Fibroblast of lung (primary cell): ENCODE measurements at regions not wholly inside any gene's neighbourhood (a gene's known extent, or its start where the extent isn't known, plus 50 kb on each side); places are given as distances from the start of the nearest gene placed in this dataset.

Experiments used
- DNase-seq, 2 donors: peaks; one replicate each; pipeline versions ENCODE4 v3.0.0 to v3.0.0-alpha.2; 2010; ENCODE audit warnings: low read depth in 2 of 2
- H2AFZ ChIP-seq: 2 replicates; pipeline ENCODE4 v1.5.1; 2012; ENCODE audit warnings: low read length, control low read depth, inconsistent platforms
- H3K27ac ChIP-seq: 2 replicates; pipeline ENCODE4 v1.5.1; 2011; ENCODE audit warnings: low read length, control low read depth; ENCODE audit not compliant: insufficient read depth
- H3K27me3 ChIP-seq: 2 replicates; pipeline ENCODE4 v1.5.1; 2011; ENCODE audit warnings: mild to moderate bottlenecking, low read length; ENCODE audit not compliant: control insufficient read depth, insufficient read depth
- H3K36me3 ChIP-seq: 2 replicates; pipeline ENCODE4 v1.5.1; 2011; ENCODE audit warnings: low read length; ENCODE audit not compliant: control insufficient read depth, insufficient read depth
- H3K4me1 ChIP-seq: 2 replicates; pipeline ENCODE4 v1.5.1; 2011; ENCODE audit warnings: low read length; ENCODE audit not compliant: control insufficient read depth, insufficient read depth; ENCODE audit errors: extremely low read depth
- H3K4me2 ChIP-seq: 2 replicates; pipeline ENCODE4 v1.5.1; 2011; ENCODE audit warnings: low read length, control low read depth; ENCODE audit not compliant: insufficient read depth; ENCODE audit errors: extremely low read depth
- H3K4me3 ChIP-seq, 4 experiments: fragments of 200-600 bp in 1 of 4; sonication (generic) in 1 of 4; replicated peaks in 1 of 4; 2 replicates each; pipeline ENCODE4 v1.5.1; 2011 to 2016; ENCODE audit warnings: low read length in 4 of 4, low read depth in 3 of 4, mild to moderate bottlenecking in 3 of 4, control low read depth in 2 of 4, inconsistent platforms in 1 of 4, mixed read lengths in 1 of 4; ENCODE audit not compliant: insufficient read depth in 1 of 4; ENCODE audit errors: control extremely low read depth in 1 of 4
- H3K79me2 ChIP-seq: 2 replicates; pipeline ENCODE4 v1.5.1; 2012; ENCODE audit warnings: mild to moderate bottlenecking, low read length, inconsistent platforms; ENCODE audit not compliant: control insufficient read depth, insufficient read depth
- H3K9ac ChIP-seq: 2 replicates; pipeline ENCODE4 v1.5.1; 2011; ENCODE audit warnings: mild to moderate bottlenecking, low read length, control low read depth; ENCODE audit not compliant: insufficient read depth
- H3K9me3 ChIP-seq: 2 replicates; pipeline ENCODE4 v1.5.1; 2012; ENCODE audit warnings: low read depth, low read length; ENCODE audit not compliant: control insufficient read depth, insufficient read depth
- H4K20me1 ChIP-seq: 2 replicates; pipeline ENCODE4 v1.5.1; 2011; ENCODE audit warnings: low read length; ENCODE audit not compliant: control insufficient read depth, insufficient read depth; ENCODE audit errors: extremely low read depth
- EZH2 ChIP-seq: IDR thresholded peaks from 2 replicates; pipeline ENCODE4 v1.5.1; 2012; ENCODE audit warnings: low read length, control low read depth, mild to moderate bottlenecking; ENCODE audit errors: missing control alignments
- TF ChIP-seq, protein P1 (sequence below), 2 donors: IDR thresholded peaks in 1 of 2; conservative IDR thresholded peaks in 1 of 2; 1 replicate in 1 of 2; 2 replicates in 1 of 2; pipeline ENCODE4 v1.5.1; 2011 to 2012; ENCODE audit warnings: low read length in 2 of 2, control low read depth in 1 of 2, inconsistent platforms in 1 of 2, low read depth in 1 of 2, mild to moderate bottlenecking in 1 of 2

DNA sequence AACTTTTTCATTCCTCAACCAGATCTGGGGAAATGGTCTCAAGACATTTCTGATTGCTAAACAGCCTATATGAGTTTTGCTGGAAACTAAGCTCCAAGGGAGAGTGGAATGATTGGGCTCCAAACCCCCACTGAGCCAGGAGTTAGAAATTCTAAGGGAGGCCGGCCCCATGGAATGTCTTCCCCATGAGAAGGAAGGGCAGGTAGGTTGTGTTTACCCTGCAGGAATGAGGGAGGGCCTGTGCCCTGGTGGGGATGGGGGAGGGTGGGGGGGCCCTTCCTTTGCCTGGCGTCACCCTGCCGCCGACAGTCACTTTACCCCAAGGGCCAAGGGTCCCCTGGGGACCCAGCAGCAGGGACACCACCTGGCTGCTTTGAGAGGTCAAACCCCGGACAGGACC is 298.9 kb downstream of the TFAP2C start:
- Histone ChIP-seq H3K4me1 (no peaks in the 10 kb centered on the region), H3K9me3 (no peaks in the 10 kb centered on the region), H3K4me2 (no peak overlapping the region), H3K4me3 (no peak overlapping the region), H2AFZ (no peak overlapping the region), H3K36me3 (no peaks in the 10 kb centered on the region), H3K27ac (no peak overlapping the region), H3K9ac (no peak overlapping the region), H4K20me1 (no peaks in the 10 kb centered on the region), H3K27me3 (peaks cover 17% of the 10 kb centered on the region), H3K79me2 (no peaks in the 10 kb centered on the region)
- TF ChIP-seq, protein P1, sequence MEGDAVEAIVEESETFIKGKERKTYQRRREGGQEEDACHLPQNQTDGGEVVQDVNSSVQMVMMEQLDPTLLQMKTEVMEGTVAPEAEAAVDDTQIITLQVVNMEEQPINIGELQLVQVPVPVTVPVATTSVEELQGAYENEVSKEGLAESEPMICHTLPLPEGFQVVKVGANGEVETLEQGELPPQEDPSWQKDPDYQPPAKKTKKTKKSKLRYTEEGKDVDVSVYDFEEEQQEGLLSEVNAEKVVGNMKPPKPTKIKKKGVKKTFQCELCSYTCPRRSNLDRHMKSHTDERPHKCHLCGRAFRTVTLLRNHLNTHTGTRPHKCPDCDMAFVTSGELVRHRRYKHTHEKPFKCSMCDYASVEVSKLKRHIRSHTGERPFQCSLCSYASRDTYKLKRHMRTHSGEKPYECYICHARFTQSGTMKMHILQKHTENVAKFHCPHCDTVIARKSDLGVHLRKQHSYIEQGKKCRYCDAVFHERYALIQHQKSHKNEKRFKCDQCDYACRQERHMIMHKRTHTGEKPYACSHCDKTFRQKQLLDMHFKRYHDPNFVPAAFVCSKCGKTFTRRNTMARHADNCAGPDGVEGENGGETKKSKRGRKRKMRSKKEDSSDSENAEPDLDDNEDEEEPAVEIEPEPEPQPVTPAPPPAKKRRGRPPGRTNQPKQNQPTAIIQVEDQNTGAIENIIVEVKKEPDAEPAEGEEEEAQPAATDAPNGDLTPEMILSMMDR (conservative IDR thresholded peaks at IDR 0.05 in 1 of 2, IDR thresholded peaks at IDR 0.05 in 1 of 2; ENCODE audit: low read depth in 1 of 2, low read length in 2 of 2): no peak
- TF ChIP-seq EZH2: no peak
- no peak for DNase-seq

DNA sequence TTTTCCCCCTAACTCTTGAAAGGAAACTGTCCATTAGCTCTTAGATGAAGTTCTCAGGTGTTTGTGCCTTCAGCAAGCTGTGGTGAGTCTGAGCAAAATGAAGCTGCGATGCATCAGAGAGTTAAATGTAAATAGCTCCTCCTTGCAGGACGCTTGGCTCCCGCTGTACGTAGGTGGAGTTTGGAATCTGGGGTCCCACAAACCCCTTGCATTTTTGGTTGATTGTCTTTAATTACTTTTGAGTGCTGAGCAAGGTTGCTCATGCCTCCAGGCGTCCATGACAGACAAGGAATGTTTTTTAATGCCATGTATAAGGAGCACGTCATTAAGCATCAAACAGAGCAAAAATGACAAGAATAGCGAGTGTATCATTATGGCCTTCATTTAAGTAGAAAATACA is 300.5 kb downstream of the TFAP2C start:
- Histone ChIP-seq H3K27ac (no peak overlapping the region), H3K9ac (no peak overlapping the region), H3K27me3 (peaks cover 12% of the 10 kb centered on the region), H3K79me2 (no peaks in the 10 kb centered on the region), H2AFZ (no peak overlapping the region), H3K9me3 (no peaks in the 10 kb centered on the region), H3K4me3 (no peak overlapping the region), H3K36me3 (no peaks in the 10 kb centered on the region), H3K4me2 (no peak overlapping the region), H3K4me1 (no peaks in the 10 kb centered on the region), H4K20me1 (no peaks in the 10 kb centered on the region)
- no peak for DNase-seq
- TF ChIP-seq EZH2: no peak
- TF ChIP-seq, protein P1 (conservative IDR thresholded peaks at IDR 0.05 in 1 of 2, IDR thresholded peaks at IDR 0.05 in 1 of 2; ENCODE audit: low read depth in 1 of 2, low read length in 2 of 2): no peak

DNA sequence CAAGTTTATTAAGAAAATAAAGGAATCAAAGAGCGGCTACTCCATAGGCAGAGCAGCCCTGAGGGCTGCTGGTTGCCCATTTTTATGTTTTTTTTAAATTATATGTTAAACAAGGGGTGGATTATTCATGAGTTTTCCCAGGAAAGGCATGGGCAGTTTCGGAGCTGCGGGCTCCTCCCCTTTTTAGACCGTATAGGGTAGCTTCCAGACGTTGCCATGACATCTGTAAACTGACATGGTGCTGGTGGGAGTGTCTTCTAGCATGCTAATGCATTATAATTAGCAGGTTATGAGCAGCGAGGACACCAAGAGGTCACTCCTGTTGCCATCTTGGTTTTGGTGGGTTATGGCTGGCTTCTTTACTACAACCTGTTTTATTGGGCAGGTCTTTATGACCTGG is 301.8 kb downstream of the TFAP2C start:
- no peaks in the 10 kb centered on the region for H4K20me1 ChIP-seq
- H3K27ac ChIP-seq: no peak overlapping the region
- no peaks in the 10 kb centered on the region for H3K9me3 ChIP-seq
- H3K27me3 ChIP-seq: peaks cover 7% of the 10 kb centered on the region
- H3K79me2 ChIP-seq: no peaks in the 10 kb centered on the region
- H2AFZ ChIP-seq: no peak overlapping the region
- H3K4me2 ChIP-seq: no peak overlapping the region
- DNase-seq: no peak
- H3K9ac ChIP-seq: no peak overlapping the region
- H3K36me3 ChIP-seq: no peaks in the 10 kb centered on the region
- no peak overlapping the region for H3K4me3 ChIP-seq
- TF ChIP-seq EZH2: no peak
- TF ChIP-seq, protein P1 (conservative IDR thresholded peaks at IDR 0.05 in 1 of 2, IDR thresholded peaks at IDR 0.05 in 1 of 2; ENCODE audit: low read depth in 1 of 2, low read length in 2 of 2): no peak
- no peaks in the 10 kb centered on the region for H3K4me1 ChIP-seq
